Kidney epithelial cell (primary cell): ENCODE measurements at regions not wholly inside any gene's neighbourhood (a gene's known extent, or its start where the extent isn't known, plus 50 kb on each side); places are given as distances from the start of the nearest gene placed in this dataset.

ENCODE experiments used
- DNase-seq: peaks from one replicate; pipeline ENCODE4 v3.0.0-alpha.2; 2010; ENCODE audit warnings: low read depth
- H3K27me3 ChIP-seq: 2 replicates; pipeline ENCODE4 v1.6.0; 2011; ENCODE audit warnings: low read length; ENCODE audit not compliant: control insufficient read depth, insufficient read depth
- H3K36me3 ChIP-seq: 2 replicates; pipeline ENCODE4 v1.5.1; 2011; ENCODE audit warnings: low read length; ENCODE audit not compliant: control insufficient read depth, insufficient read depth
- H3K4me3 ChIP-seq: 2 replicates; pipeline ENCODE4 v1.5.1; 2011; ENCODE audit warnings: low read depth, mild to moderate bottlenecking, control low read depth, low read length
- CTCF ChIP-seq: IDR thresholded peaks from 2 replicates; pipeline ENCODE4 v1.5.1; 2011; ENCODE audit warnings: mild to moderate bottlenecking, moderate library complexity, low read length, control low read depth, inconsistent platforms; ENCODE audit not compliant: insufficient read depth, poor library complexity, severe bottlenecking

- no peak for DNase-seq
- no peaks in the 10 kb centered on the region for H3K36me3 ChIP-seq
- no peaks in the 10 kb centered on the region for H3K27me3 ChIP-seq
- TF ChIP-seq CTCF: no peak
- no peak overlapping the region for H3K4me3 ChIP-seq
These were observed 77.2 kb upstream of the ADARB2 start for GRCh38 chr10:1814556-1814955.

- Histone ChIP-seq H3K4me3 (no peak overlapping the region), H3K27me3 (no peaks in the 10 kb centered on the region), H3K36me3 (no peaks in the 10 kb centered on the region)
- no peak for DNase-seq
- TF ChIP-seq CTCF: no peak
These were observed 71.9 kb upstream of the ADARB2 start for GRCh38 chr10:1809139-1809741.

- TF ChIP-seq CTCF: no peak
- DNase-seq: no peak
- no peak overlapping the region for H3K4me3 ChIP-seq
These were observed 70.6 kb upstream of the ADARB2 start for GRCh38 chr10:1807924-1808323.

GRCh38 chr10:1807196-1807595, 69.9 kb upstream of the ADARB2 start:
- Histone ChIP-seq H3K27me3 (no peaks in the 10 kb centered on the region), H3K4me3 (no peak overlapping the region), H3K36me3 (no peaks in the 10 kb centered on the region)
- TF ChIP-seq CTCF: no peak
- no peak for DNase-seq

More at GRCh38 chr10:1807924-1808323, 70.6 kb upstream of the ADARB2 start:
- Histone ChIP-seq H3K36me3 (no peaks in the 10 kb centered on the region), H3K27me3 (no peaks in the 10 kb centered on the region)

GRCh38 chr10:1802413-1802812, 65.1 kb upstream of the ADARB2 start:
- no peaks in the 10 kb centered on the region for H3K36me3 ChIP-seq
- no peak for TF ChIP-seq CTCF

GRCh38 chr10:1788401-1788800, 51.1 kb upstream of the ADARB2 start:
- H3K27me3 ChIP-seq: no peaks in the 10 kb centered on the region
- no peaks in the 10 kb centered on the region for H3K36me3 ChIP-seq
- H3K4me3 ChIP-seq: no peak overlapping the region
- DNase-seq: no peak
- no peak for TF ChIP-seq CTCF

More at GRCh38 chr10:1802413-1802812, 65.1 kb upstream of the ADARB2 start:
- no peak overlapping the region for H3K4me3 ChIP-seq
- no peaks in the 10 kb centered on the region for H3K27me3 ChIP-seq
- no peak for DNase-seq
